PFSK-1 (cell line): ENCODE measurements at regions not wholly inside any gene's neighbourhood (a gene's known extent, or its start where the extent isn't known, plus 50 kb on each side); places are given as distances from the start of the nearest gene placed in this dataset.

Source experiments
- FOXP2 ChIP-seq: optimal IDR thresholded peaks from 2 replicates; pipeline ENCODE3; 2011; ENCODE audit warnings: borderline replicate concordance, control low read depth, inconsistent platforms; ENCODE audit not compliant: insufficient read depth; ENCODE audit errors: extremely low read length, extremely low read depth
- POLR2AphosphoS5 ChIP-seq: IDR thresholded peaks from 2 replicates; pipeline ENCODE4 v1.6.1; 2012; ENCODE audit warnings: low read depth, mild to moderate bottlenecking, control low read depth, low read length, moderate library complexity
- REST ChIP-seq, 2 experiments: IDR thresholded peaks; 2 replicates each; pipeline versions ENCODE4 v1.6.1 to v1.8.0; 2011 to 2012; ENCODE audit warnings: low read depth in 2 of 2, low read length in 2 of 2, control low read depth in 1 of 2, inconsistent platforms in 1 of 2, mild to moderate bottlenecking in 1 of 2, moderate library complexity in 1 of 2; ENCODE audit not compliant: insufficient read depth in 1 of 2
- SIN3A ChIP-seq: IDR thresholded peaks from 2 replicates; pipeline ENCODE4 v1.6.1; 2012; ENCODE audit warnings: mild to moderate bottlenecking, low read length, moderate library complexity, borderline replicate concordance; ENCODE audit not compliant: insufficient read depth
- TAF1 ChIP-seq: IDR thresholded peaks from 2 replicates; pipeline ENCODE4 v1.6.1; 2012; ENCODE audit warnings: low read length, control low read depth, borderline replicate concordance; ENCODE audit not compliant: insufficient read depth

GRCh38 chr13:64884976-64885375, 2345.2 kb downstream of the PCDH9 start:
- TF ChIP-seq POLR2AphosphoS5, result no peak
- TF ChIP-seq TAF1, result no peak
- TF ChIP-seq SIN3A, result no peak
- TF ChIP-seq REST (IDR thresholded peaks at IDR 0.05; ENCODE audit: insufficient read depth in 1 of 2, low read depth in 2 of 2, low read length in 2 of 2), result no peak
- no peak for TF ChIP-seq FOXP2
